RWPE2 (cell line): ENCODE measurements at regions not wholly inside any gene's neighbourhood (a gene's known extent, or its start where the extent isn't known, plus 50 kb on each side); places are given as distances from the start of the nearest gene placed in this dataset.

Experiments
- ATAC-seq: fragments of 200-7000 bp; cut with Tn5 transposase; 3 replicates; pipeline ENCODE4 v1.9.1; 2021; ENCODE audit warnings: low read depth
- DNase-seq: peaks from one replicate; pipeline ENCODE4 v3.0.0-alpha.2; 2020; ENCODE audit warnings: low spot score
- H3K27ac ChIP-seq: fragments of 450-650 bp; 2 replicates; pipeline ENCODE4 v1.5.1; 2017; ENCODE audit warnings: mild to moderate bottlenecking; ENCODE audit not compliant: poor library complexity, severe bottlenecking
- H3K27me3 ChIP-seq: fragments of 250-450 bp; sonication (Bioruptor Pico); 2 replicates; pipeline ENCODE4 v1.5.1; 2021; ENCODE audit warnings: mild to moderate bottlenecking, moderate library complexity; ENCODE audit not compliant: insufficient read depth, poor library complexity, severe bottlenecking
- H3K36me3 ChIP-seq: fragments of 250-450 bp; sonication (Bioruptor Pico); 2 replicates; pipeline ENCODE4 v1.5.1; 2020; ENCODE audit warnings: low read depth, mild to moderate bottlenecking, moderate library complexity
- H3K4me1 ChIP-seq: fragments of 250-450 bp; sonication (Bioruptor Pico); 2 replicates; pipeline ENCODE4 v1.5.1; 2021; ENCODE audit warnings: mild to moderate bottlenecking, moderate library complexity; ENCODE audit not compliant: insufficient read depth, poor library complexity, severe bottlenecking
- H3K4me3 ChIP-seq: fragments of 250-450 bp; sonication (Bioruptor Pico); 2 replicates; pipeline ENCODE4 v1.5.1; 2021; ENCODE audit warnings: mild to moderate bottlenecking, moderate library complexity; ENCODE audit not compliant: severe bottlenecking
- H3K9me3 ChIP-seq: fragments of 250-450 bp; sonication (Bioruptor Pico); 2 replicates; pipeline ENCODE4 v1.5.1; 2021; ENCODE audit warnings: mild to moderate bottlenecking, moderate library complexity; ENCODE audit not compliant: severe bottlenecking
- TF ChIP-seq, protein P1 (sequence below): fragments of 450-650 bp; IDR thresholded peaks from one replicate; pipeline ENCODE4 v1.5.1; 2017; ENCODE audit warnings: mild to moderate bottlenecking, moderate library complexity; ENCODE audit not compliant: poor library complexity, severe bottlenecking

GRCh38 chr2:8486141-8486540 is 195.7 kb upstream of the ID2 start:
- H3K4me3 ChIP-seq = no peak overlapping the region

DNA sequence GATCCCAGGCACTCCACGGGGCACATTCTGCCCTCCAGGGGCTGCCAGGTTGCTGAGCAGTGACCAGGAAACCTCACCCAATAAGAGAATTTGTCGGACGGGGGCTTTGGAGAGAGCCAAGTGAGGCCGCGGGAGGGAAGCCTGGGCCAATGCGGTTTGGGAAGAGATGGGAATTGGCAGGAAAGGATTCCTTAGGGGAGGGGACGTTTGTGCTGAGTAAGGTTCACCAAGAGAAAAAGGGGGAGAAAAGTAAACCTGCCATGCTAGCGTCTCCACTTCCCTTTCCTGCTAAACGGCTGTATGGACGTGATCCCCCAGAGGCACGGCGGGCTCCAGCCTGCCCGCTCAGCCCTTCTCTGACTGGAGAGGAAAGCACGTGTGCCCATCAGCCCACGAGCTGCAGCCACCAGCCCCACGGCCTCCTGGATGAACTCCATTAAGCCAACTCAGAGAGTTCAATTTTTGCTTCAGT is 194.4 kb upstream of the ID2 start:
- DNase-seq (no peak), ATAC-seq (no peak)
- Histone ChIP-seq H3K4me1 (no peaks in the 10 kb centered on the region), H3K4me3 (no peak overlapping the region), H3K27ac (no peak overlapping the region), H3K36me3 (no peaks in the 10 kb centered on the region), H3K27me3 (no peaks in the 10 kb centered on the region), H3K9me3 (no peaks in the 10 kb centered on the region)
- TF ChIP-seq, protein P1, sequence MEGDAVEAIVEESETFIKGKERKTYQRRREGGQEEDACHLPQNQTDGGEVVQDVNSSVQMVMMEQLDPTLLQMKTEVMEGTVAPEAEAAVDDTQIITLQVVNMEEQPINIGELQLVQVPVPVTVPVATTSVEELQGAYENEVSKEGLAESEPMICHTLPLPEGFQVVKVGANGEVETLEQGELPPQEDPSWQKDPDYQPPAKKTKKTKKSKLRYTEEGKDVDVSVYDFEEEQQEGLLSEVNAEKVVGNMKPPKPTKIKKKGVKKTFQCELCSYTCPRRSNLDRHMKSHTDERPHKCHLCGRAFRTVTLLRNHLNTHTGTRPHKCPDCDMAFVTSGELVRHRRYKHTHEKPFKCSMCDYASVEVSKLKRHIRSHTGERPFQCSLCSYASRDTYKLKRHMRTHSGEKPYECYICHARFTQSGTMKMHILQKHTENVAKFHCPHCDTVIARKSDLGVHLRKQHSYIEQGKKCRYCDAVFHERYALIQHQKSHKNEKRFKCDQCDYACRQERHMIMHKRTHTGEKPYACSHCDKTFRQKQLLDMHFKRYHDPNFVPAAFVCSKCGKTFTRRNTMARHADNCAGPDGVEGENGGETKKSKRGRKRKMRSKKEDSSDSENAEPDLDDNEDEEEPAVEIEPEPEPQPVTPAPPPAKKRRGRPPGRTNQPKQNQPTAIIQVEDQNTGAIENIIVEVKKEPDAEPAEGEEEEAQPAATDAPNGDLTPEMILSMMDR = no peak

More at GRCh38 chr2:8486141-8486540, 195.7 kb upstream of the ID2 start:
- TF ChIP-seq, protein P1 = no peak
- no peaks in the 10 kb centered on the region for H3K9me3 ChIP-seq
- DNase-seq (no peak), ATAC-seq (no peak)
- H3K27me3 ChIP-seq = no peaks in the 10 kb centered on the region
- H3K27ac ChIP-seq = no peak overlapping the region
- H3K36me3 ChIP-seq = no peaks in the 10 kb centered on the region
- H3K4me1 ChIP-seq = no peaks in the 10 kb centered on the region

DNA sequence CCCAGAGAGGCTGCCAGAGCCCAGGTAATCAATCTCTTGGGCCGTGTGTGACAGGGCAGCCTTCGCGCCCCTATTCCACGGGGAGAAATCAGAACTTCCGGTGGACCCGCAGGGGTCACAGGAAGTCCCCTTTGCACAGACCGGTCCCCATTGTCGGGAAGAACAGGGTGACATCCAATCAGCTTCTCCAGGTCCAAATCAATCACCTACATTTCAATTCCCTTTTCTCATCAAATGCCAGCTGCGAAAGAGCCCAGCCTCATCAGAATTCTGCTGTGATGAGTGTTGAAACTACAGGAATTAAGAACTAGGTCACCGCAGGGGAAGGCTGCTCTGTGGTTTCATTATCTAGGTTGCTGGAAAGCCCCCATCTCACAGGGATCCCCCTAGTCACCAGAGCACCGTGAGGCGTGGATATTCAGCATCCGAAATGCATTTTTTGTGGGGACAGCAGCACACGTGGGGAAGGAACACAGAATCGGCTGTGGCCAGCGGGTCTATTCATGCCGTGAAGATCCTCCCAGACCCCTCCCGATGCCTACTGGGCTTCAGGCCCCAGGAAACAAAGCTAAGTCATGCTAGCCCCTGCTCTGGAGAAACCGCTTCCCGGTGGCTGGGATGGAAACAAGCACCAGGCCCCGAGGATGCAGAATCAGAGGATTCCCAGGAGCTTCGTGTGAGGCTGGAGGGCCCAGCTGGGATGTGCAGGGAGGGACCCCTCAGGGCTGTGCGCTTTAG is 193.7 kb upstream of the ID2 start:
- Histone ChIP-seq H3K27me3 (no peaks in the 10 kb centered on the region), H3K4me3 (no peak overlapping the region), H3K9me3 (no peaks in the 10 kb centered on the region), H3K36me3 (no peaks in the 10 kb centered on the region), H3K4me1 (no peaks in the 10 kb centered on the region), H3K27ac (no peak overlapping the region)
- DNase-seq = no peak
- ATAC-seq = no peak
- TF ChIP-seq, protein P1 = no peak

DNA sequence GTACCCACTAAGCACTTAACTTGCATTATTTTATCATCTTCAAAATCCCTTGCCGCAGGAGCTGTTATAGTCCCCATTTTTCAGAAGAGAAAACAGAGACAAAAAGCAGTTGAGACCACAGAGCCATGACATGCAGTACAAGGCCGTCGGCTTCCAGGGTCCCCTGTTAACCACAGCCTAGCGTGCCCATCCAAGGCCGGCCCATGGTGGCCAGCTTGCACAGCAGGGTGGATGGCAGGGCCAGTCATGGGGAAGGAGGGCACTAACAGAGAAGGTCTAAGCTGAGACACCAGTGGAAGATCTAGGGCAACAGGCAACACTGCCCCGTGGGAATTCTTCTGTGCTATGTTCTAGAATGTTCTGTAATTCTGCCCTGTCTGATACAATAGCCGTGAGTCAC is 192.6 kb upstream of the ID2 start:
- Histone ChIP-seq H3K36me3 (no peaks in the 10 kb centered on the region), H3K4me1 (no peaks in the 10 kb centered on the region), H3K27me3 (no peaks in the 10 kb centered on the region), H3K9me3 (no peaks in the 10 kb centered on the region), H3K27ac (no peak overlapping the region), H3K4me3 (no peak overlapping the region)
- TF ChIP-seq, protein P1 = no peak
- DNase-seq = no peak
- no peak for ATAC-seq

DNA sequence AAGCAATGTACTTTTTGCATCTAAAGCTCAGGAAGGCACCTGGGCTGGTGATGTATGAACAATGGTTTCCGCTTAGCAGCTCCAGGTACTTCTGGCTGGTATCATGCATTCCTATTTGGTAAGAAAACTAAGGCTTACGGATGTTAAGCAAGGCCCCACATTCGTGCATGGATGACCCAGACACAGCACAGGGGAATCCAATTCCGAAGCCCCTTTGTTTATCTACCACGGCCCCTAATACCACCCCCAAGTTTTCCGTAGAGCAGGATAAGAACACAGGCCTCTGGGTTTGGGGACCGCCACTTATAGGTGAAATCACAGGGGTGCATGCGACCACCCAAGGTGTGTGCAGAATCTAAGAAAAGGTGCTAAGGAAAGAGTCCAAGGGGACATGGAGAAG is 192.1 kb upstream of the ID2 start:
- no peaks in the 10 kb centered on the region for H3K27me3 ChIP-seq
- ATAC-seq = no peak
- TF ChIP-seq, protein P1 = no peak

More for the DNA sequence above, 192.1 kb upstream of the ID2 start:
- Histone ChIP-seq H3K9me3 (no peaks in the 10 kb centered on the region), H3K4me1 (no peaks in the 10 kb centered on the region), H3K27ac (no peak overlapping the region), H3K4me3 (no peak overlapping the region), H3K36me3 (no peaks in the 10 kb centered on the region)
- no peak for DNase-seq
